IPS DF 6.9 (cell line): ENCODE measurements at regions not wholly inside any gene's neighbourhood (a gene's known extent, or its start where the extent isn't known, plus 50 kb on each side); places are given as distances from the start of the nearest gene placed in this dataset.

Source experiments
- DNase-seq: peaks from one replicate; pipeline ENCODE4 v3.0.0-alpha.2; 2013; ENCODE audit warnings: low read depth, low spot score
- H3K27ac ChIP-seq: one replicate; pipeline ENCODE4 v1.5.1; 2013; ENCODE audit warnings: low read length, control low read depth
- H3K27me3 ChIP-seq: 2 replicates; pipeline ENCODE4 v1.6.1; 2013; ENCODE audit warnings: mild to moderate bottlenecking, low read length; ENCODE audit not compliant: control insufficient read depth, insufficient read depth
- H3K36me3 ChIP-seq: 2 replicates; pipeline ENCODE4 v1.6.1; 2013; ENCODE audit warnings: low read length; ENCODE audit not compliant: control insufficient read depth, insufficient read depth
- H3K4me1 ChIP-seq: 2 replicates; pipeline ENCODE4 v1.6.1; 2013; ENCODE audit warnings: low read length; ENCODE audit not compliant: control insufficient read depth, insufficient read depth
- H3K4me3 ChIP-seq: 2 replicates; pipeline ENCODE4 v1.5.1; 2013; ENCODE audit warnings: mild to moderate bottlenecking, low read length
- H3K9me3 ChIP-seq: 2 replicates; pipeline ENCODE4 v1.6.1; 2013; ENCODE audit warnings: low read length, inconsistent platforms; ENCODE audit not compliant: control insufficient read depth, insufficient read depth
- WGBS: extraction: QIAGEN DNeasy Blood & Tissue Kit; methylation state at CpG from one replicate; pipeline ENCODE4 v1.1.7; 2013; ENCODE audit warnings: mixed read lengths, missing lambda C conversion rate; ENCODE audit not compliant: insufficient read length, insufficient coverage; 5-methylcytosine and 5-hydroxymethylcytosine counted together

GRCh38 chr4:189511581-189511980 lies 429.1 kb upstream of the FRG1 start:
- H3K27me3 ChIP-seq, result no peaks in the 10 kb centered on the region
- DNase-seq, result no peak
- WGBS, result no CpG with 5 or more reads among the region's 10 CpGs
- H3K36me3 ChIP-seq, result no peaks in the 10 kb centered on the region
- no peaks in the 10 kb centered on the region for H3K4me1 ChIP-seq
- peaks cover 2% of the 10 kb centered on the region; the same call in 1 of the 2 replicates for H3K9me3 ChIP-seq
- H3K4me3 ChIP-seq, result no peak overlapping the region
- H3K27ac ChIP-seq, result no peak overlapping the region

DNA sequence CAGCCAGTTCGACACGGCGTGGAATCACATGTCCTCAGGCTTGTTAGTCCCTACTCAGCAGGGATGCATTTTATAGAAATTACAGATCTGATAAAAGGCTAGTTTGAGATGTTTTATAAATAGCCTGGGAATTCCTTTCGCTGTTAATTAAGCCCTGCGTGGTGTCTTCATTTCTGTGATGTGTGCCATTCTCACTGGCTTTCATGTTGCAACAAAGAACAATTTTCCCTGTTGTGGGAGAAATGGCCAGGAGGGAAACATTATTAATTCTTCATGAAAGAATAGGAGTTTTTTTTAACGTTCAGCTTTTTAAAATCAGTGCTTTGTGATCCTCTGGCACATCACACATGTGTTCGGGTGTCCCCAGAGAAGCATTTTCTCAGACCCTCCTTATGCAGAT lies 427.3 kb upstream of the FRG1 start:
- no peak overlapping the region for H3K27ac ChIP-seq
- no CpG with 5 or more reads among the region's 7 CpGs for WGBS
- no peak overlapping the region for H3K4me3 ChIP-seq
- H3K4me1 ChIP-seq, result no peaks in the 10 kb centered on the region
- H3K36me3 ChIP-seq, result no peaks in the 10 kb centered on the region
- no peaks in the 10 kb centered on the region for H3K27me3 ChIP-seq
- H3K9me3 ChIP-seq, result peaks cover 2% of the 10 kb centered on the region; the same call in 1 of the 2 replicates
- DNase-seq, result no peak

DNA sequence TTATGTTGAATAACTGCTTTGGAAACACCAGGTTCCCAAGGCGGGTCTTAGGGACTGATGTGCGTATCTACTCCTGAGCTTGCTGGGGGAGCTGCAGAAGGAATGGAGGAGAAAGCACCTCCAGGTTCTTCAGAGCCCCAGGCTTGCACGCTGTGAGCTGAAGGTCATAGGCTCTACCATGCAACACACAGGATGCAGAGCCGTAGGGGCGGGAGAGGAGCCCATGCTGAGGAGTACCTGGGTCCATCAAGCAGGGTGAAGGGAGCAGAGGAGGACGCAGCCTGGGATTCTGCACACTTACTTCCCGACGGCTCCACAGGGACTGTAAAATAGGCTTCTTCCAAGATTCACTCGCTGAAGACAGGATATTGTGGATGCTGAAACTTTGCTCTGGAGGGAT lies 426.5 kb upstream of the FRG1 start:
- H3K9me3 ChIP-seq, result peaks cover 2% of the 10 kb centered on the region; the same call in 1 of the 2 replicates
- no peaks in the 10 kb centered on the region for H3K4me1 ChIP-seq
- H3K27me3 ChIP-seq, result no peaks in the 10 kb centered on the region
- no peak overlapping the region for H3K4me3 ChIP-seq
- DNase-seq, result no peak
- no CpG with 5 or more reads among the region's 9 CpGs for WGBS
- H3K27ac ChIP-seq, result no peak overlapping the region
- no peaks in the 10 kb centered on the region for H3K36me3 ChIP-seq

DNA sequence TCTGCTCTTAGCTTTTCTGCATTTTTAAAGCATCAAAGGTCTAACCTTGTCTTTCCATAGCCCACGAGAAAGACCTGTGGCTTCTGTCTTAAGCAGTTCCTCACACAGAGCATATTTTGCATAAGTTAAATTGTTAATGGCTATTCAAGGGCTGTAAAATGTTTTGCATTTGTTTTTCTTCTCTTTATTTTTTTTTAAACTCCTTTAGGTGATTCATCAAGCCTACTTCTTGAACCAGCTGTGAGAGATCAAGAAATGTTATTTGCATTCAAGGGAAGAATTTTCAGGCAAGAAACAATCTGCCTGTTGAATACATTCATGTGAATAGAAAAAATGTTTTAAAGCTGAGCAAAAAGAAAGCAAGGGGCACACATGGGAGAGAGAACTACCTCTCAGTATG lies 423.8 kb upstream of the FRG1 start:
- DNase-seq, result no peak
- Histone ChIP-seq H3K27ac (no peak overlapping the region), H3K4me1 (no peaks in the 10 kb centered on the region), H3K36me3 (no peaks in the 10 kb centered on the region), H3K9me3 (peaks cover 2% of the 10 kb centered on the region; the same call in 1 of the 2 replicates), H3K4me3 (no peak overlapping the region), H3K27me3 (no peaks in the 10 kb centered on the region)
- WGBS, result no CpG with 5 or more reads among the region's 1 CpG

DNA sequence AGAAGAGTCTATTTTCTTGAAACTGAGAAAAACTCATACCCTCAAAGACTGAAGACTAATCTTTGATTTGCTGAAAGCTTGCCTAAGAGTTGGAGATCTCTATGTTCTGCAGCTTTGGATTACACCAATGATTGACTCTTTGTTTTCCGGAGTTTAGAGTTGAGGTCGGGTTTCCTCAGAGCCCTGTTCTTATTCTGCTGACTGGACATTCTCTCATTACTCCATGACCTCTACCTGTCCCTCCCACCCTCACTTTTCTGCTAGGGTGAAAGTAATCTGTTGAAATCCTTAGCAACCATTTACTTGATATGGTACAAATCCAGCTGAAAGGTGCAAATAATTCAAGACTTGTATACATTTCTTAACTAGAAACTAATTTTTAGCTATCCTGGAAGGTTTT lies 421.5 kb upstream of the FRG1 start:
- no peak for DNase-seq
- Histone ChIP-seq H3K27me3 (no peaks in the 10 kb centered on the region), H3K27ac (no peak overlapping the region), H3K4me1 (no peaks in the 10 kb centered on the region), H3K9me3 (peaks cover 2% of the 10 kb centered on the region; the same call in 1 of the 2 replicates), H3K36me3 (no peaks in the 10 kb centered on the region), H3K4me3 (no peak overlapping the region)
- WGBS, result no CpG with 5 or more reads among the region's 2 CpGs

DNA sequence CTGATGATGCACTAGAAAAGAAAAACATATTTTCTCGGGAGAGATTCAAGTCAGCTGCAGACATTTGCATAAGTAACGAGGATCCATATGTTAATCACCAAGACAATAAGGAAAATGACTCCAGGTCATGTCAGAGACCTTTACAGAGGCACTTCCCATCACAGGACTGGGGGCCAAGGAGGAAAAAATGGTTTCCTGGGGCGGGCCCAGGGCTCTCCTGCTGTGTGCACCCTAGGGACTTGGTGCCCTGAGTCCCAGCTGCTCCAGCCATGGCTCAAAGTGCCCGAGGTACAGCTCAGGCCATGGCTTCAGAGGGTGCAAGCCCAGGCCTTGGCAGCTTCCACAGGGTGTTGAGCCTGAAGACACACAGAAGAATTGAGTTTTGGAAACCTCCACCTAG lies 415.4 kb upstream of the FRG1 start:
- H3K9me3 ChIP-seq, result peaks cover 5% of the 10 kb centered on the region
- no CpG with 5 or more reads among the region's 4 CpGs for WGBS
- H3K4me3 ChIP-seq, result no peak overlapping the region
- H3K36me3 ChIP-seq, result no peaks in the 10 kb centered on the region
- DNase-seq, result no peak
- H3K27me3 ChIP-seq, result no peaks in the 10 kb centered on the region
- no peak overlapping the region for H3K27ac ChIP-seq
- H3K4me1 ChIP-seq, result no peaks in the 10 kb centered on the region

- Histone ChIP-seq H3K9me3 (peaks cover under 1% of the 10 kb centered on the region; the same call in 1 of the 2 replicates), H3K27me3 (no peaks in the 10 kb centered on the region), H3K4me1 (no peaks in the 10 kb centered on the region), H3K4me3 (no peak overlapping the region), H3K36me3 (no peaks in the 10 kb centered on the region), H3K27ac (no peak overlapping the region)
- WGBS, result no CpG with 5 or more reads among the region's 2 CpGs
- no peak for DNase-seq
Measured at GRCh38 chr4:189530848-189531247, 409.8 kb upstream of the FRG1 start.

- peaks cover 2% of the 10 kb centered on the region for H3K9me3 ChIP-seq
- H3K36me3 ChIP-seq, result no peaks in the 10 kb centered on the region
- DNase-seq, result no peak
- no peak overlapping the region for H3K4me3 ChIP-seq
- no peak overlapping the region for H3K27ac ChIP-seq
- no CpG with 5 or more reads among the region's 2 CpGs for WGBS
- no peaks in the 10 kb centered on the region for H3K4me1 ChIP-seq
- H3K27me3 ChIP-seq, result no peaks in the 10 kb centered on the region
Measured at GRCh38 chr4:189533603-189534002, 407.1 kb upstream of the FRG1 start.

GRCh38 chr4:189547559-189547958 lies 393.1 kb upstream of the FRG1 start:
- WGBS, result no CpG with 5 or more reads among the region's 7 CpGs
- H3K9me3 ChIP-seq, result no peaks in the 10 kb centered on the region; the same call in 1 of the 2 replicates
- H3K27ac ChIP-seq, result no peak overlapping the region
- no peaks in the 10 kb centered on the region for H3K4me1 ChIP-seq
- DNase-seq, result no peak
- H3K4me3 ChIP-seq, result no peak overlapping the region
- no peaks in the 10 kb centered on the region for H3K27me3 ChIP-seq
- H3K36me3 ChIP-seq, result no peaks in the 10 kb centered on the region

- no peak for DNase-seq
Measured at GRCh38 chr4:189548484-189549125, 392.1 kb upstream of the FRG1 start.

More at GRCh38 chr4:189548484-189549125, 392.1 kb upstream of the FRG1 start:
- Histone ChIP-seq H3K27ac (no peak overlapping the region), H3K4me1 (no peaks in the 10 kb centered on the region), H3K36me3 (no peaks in the 10 kb centered on the region), H3K4me3 (no peak overlapping the region), H3K9me3 (no peaks in the 10 kb centered on the region; the same call in 1 of the 2 replicates), H3K27me3 (no peaks in the 10 kb centered on the region)
- WGBS, result no CpG with 5 or more reads among the region's 6 CpGs
